ENCODE measurements at regions not wholly inside any gene's neighbourhood (a gene's known extent, or its start where the extent isn't known, plus 50 kb on each side); places are given as distances from the start of the nearest gene placed in this dataset.

- Histone ChIP-seq H3K4me1 (ENCODE audit: control insufficient read depth, insufficient read depth, low read length) (no peaks in the 10 kb centered on the region), H3K27me3 (ENCODE audit: control insufficient read depth, insufficient read depth) (no peaks in the 10 kb centered on the region), H3K4me3 (ENCODE audit: low read length) (no peak overlapping the region), H3K27ac (ENCODE audit: low read length) (no peak overlapping the region), H3K9me3 (ENCODE audit: control insufficient read depth, low read length) (no peaks in the 10 kb centered on the region)
- DNase-seq, result no peak
- intact Hi-C loops (cut with DNase I), result no loop called here
- 91% methylated on average over 1 of the region's 1 CpG for WGBS
- no peak for ATAC-seq
Measured at GRCh38 chr3:87895983-87896382, 162.8 kb downstream of the CGGBP1 start.

- no peak for DNase-seq
- no peaks in the 10 kb centered on the region for H3K4me1 ChIP-seq (ENCODE audit: control insufficient read depth, insufficient read depth, low read length)
- no peak overlapping the region for H3K4me3 ChIP-seq (ENCODE audit: low read length)
- WGBS, result 75% methylated on average over 1 of the region's 1 CpG
- intact Hi-C loops (cut with DNase I), result no loop called here
- H3K9me3 ChIP-seq (ENCODE audit: control insufficient read depth, low read length), result no peaks in the 10 kb centered on the region
- ATAC-seq, result no peak
- H3K27ac ChIP-seq (ENCODE audit: low read length), result no peak overlapping the region
- H3K27me3 ChIP-seq (ENCODE audit: control insufficient read depth, insufficient read depth), result no peaks in the 10 kb centered on the region
Measured at GRCh38 chr3:87873136-87873535, 185.7 kb downstream of the CGGBP1 start.

GRCh38 chr3:87867001-87867400 is 191.8 kb downstream of the CGGBP1 start:
- WGBS, result 29% methylated on average over 2 of the region's 2 CpGs
- Histone ChIP-seq H3K27ac (ENCODE audit: low read length) (no peak overlapping the region), H3K9me3 (ENCODE audit: control insufficient read depth, low read length) (no peaks in the 10 kb centered on the region), H3K4me1 (ENCODE audit: control insufficient read depth, insufficient read depth, low read length) (no peaks in the 10 kb centered on the region), H3K4me3 (ENCODE audit: low read length) (no peak overlapping the region), H3K27me3 (ENCODE audit: control insufficient read depth, insufficient read depth) (no peaks in the 10 kb centered on the region)
- DNase-seq, result no peak
- no peak for ATAC-seq
- intact Hi-C loops (cut with DNase I), result no loop called here

- intact Hi-C loops (cut with DNase I), result no loop called here
- Histone ChIP-seq H3K27me3 (ENCODE audit: control insufficient read depth, insufficient read depth) (no peaks in the 10 kb centered on the region), H3K4me3 (ENCODE audit: low read length) (no peak overlapping the region), H3K4me1 (ENCODE audit: control insufficient read depth, insufficient read depth, low read length) (no peaks in the 10 kb centered on the region), H3K9me3 (ENCODE audit: control insufficient read depth, low read length) (no peaks in the 10 kb centered on the region), H3K27ac (ENCODE audit: low read length) (no peak overlapping the region)
- 56% methylated on average over 1 of the region's 1 CpG for WGBS
- DNase-seq (no peak), ATAC-seq (no peak)
Measured at GRCh38 chr3:87856126-87856525, 202.7 kb downstream of the CGGBP1 start.

- WGBS, result 33% methylated on average over 3 of the region's 3 CpGs
- no peak overlapping the region for H3K4me3 ChIP-seq (ENCODE audit: low read length)
- ATAC-seq (no peak), DNase-seq (no peak)
- H3K27me3 ChIP-seq (ENCODE audit: control insufficient read depth, insufficient read depth), result no peaks in the 10 kb centered on the region
- H3K4me1 ChIP-seq (ENCODE audit: control insufficient read depth, insufficient read depth, low read length), result no peaks in the 10 kb centered on the region
- H3K27ac ChIP-seq (ENCODE audit: low read length), result no peak overlapping the region
- H3K9me3 ChIP-seq (ENCODE audit: control insufficient read depth, low read length), result no peaks in the 10 kb centered on the region
- intact Hi-C loops (cut with DNase I), result no loop called here
Measured at GRCh38 chr3:87855616-87856015, 203.2 kb downstream of the CGGBP1 start.

- H3K4me3 ChIP-seq (ENCODE audit: low read length), result no peak overlapping the region
- no peaks in the 10 kb centered on the region for H3K4me1 ChIP-seq (ENCODE audit: control insufficient read depth, insufficient read depth, low read length)
- intact Hi-C loops (cut with DNase I), result no loop called here
- H3K27ac ChIP-seq (ENCODE audit: low read length), result no peak overlapping the region
- H3K9me3 ChIP-seq (ENCODE audit: control insufficient read depth, low read length), result no peaks in the 10 kb centered on the region
- WGBS, result 50% methylated on average over 1 of the region's 1 CpG
- no peaks in the 10 kb centered on the region for H3K27me3 ChIP-seq (ENCODE audit: control insufficient read depth, insufficient read depth)
- ATAC-seq (no peak), DNase-seq (no peak)
Measured at GRCh38 chr3:87855211-87855610, 203.6 kb downstream of the CGGBP1 start.

- intact Hi-C loops (cut with DNase I), result no loop called here
- Histone ChIP-seq H3K4me3 (ENCODE audit: low read length) (no peak overlapping the region), H3K9me3 (ENCODE audit: control insufficient read depth, low read length) (no peaks in the 10 kb centered on the region), H3K27me3 (ENCODE audit: control insufficient read depth, insufficient read depth) (no peaks in the 10 kb centered on the region), H3K27ac (ENCODE audit: low read length) (no peak overlapping the region), H3K4me1 (ENCODE audit: control insufficient read depth, insufficient read depth, low read length) (no peaks in the 10 kb centered on the region)
- ATAC-seq (no peak), DNase-seq (no peak)
- 60% methylated on average over 2 of the region's 2 CpGs for WGBS
Measured at GRCh38 chr3:87848003-87848402, 210.8 kb downstream of the CGGBP1 start.

- DNase-seq (no peak), ATAC-seq (no peak)
- no peaks in the 10 kb centered on the region for H3K4me1 ChIP-seq (ENCODE audit: control insufficient read depth, insufficient read depth, low read length)
- no peaks in the 10 kb centered on the region for H3K27me3 ChIP-seq (ENCODE audit: control insufficient read depth, insufficient read depth)
- WGBS, result 54% methylated on average over 1 of the region's 1 CpG
- no peaks in the 10 kb centered on the region for H3K9me3 ChIP-seq (ENCODE audit: control insufficient read depth, low read length)
- intact Hi-C loops (cut with DNase I), result no loop called here
- no peak overlapping the region for H3K4me3 ChIP-seq (ENCODE audit: low read length)
- H3K27ac ChIP-seq (ENCODE audit: low read length), result no peak overlapping the region
Measured at GRCh38 chr3:87837076-87837475, 221.7 kb downstream of the CGGBP1 start.

- ATAC-seq, result no peak
- 86% methylated on average over 1 of the region's 1 CpG for whole genome bisulfite sequencing
Measured at GRCh38 chr3:87836026-87836425, 222.8 kb downstream of the CGGBP1 start.

GRCh38 chr3:87835236-87835635 is 223.6 kb downstream of the CGGBP1 start:
- WGBS, result 88% methylated on average over 4 of the region's 4 CpGs
- intact Hi-C loops (cut with DNase I), result no loop called here
- DNase-seq, result no peak
- ATAC-seq, result no peak
- H3K4me3 ChIP-seq (ENCODE audit: low read length), result no peak overlapping the region
- H3K9me3 ChIP-seq (ENCODE audit: control insufficient read depth, low read length), result no peaks in the 10 kb centered on the region
- no peaks in the 10 kb centered on the region for H3K27me3 ChIP-seq (ENCODE audit: control insufficient read depth, insufficient read depth)
- H3K27ac ChIP-seq (ENCODE audit: low read length), result no peak overlapping the region
- H3K4me1 ChIP-seq (ENCODE audit: control insufficient read depth, insufficient read depth, low read length), result no peaks in the 10 kb centered on the region

More at GRCh38 chr3:87836026-87836425, 222.8 kb downstream of the CGGBP1 start:
- H3K27me3 ChIP-seq (ENCODE audit: control insufficient read depth, insufficient read depth), result no peaks in the 10 kb centered on the region
- H3K9me3 ChIP-seq (ENCODE audit: control insufficient read depth, low read length), result no peaks in the 10 kb centered on the region
- H3K27ac ChIP-seq (ENCODE audit: low read length), result no peak overlapping the region
- intact Hi-C loops (cut with DNase I), result no loop called here
- DNase-seq, result no peak
- H3K4me3 ChIP-seq (ENCODE audit: low read length), result no peak overlapping the region
- no peaks in the 10 kb centered on the region for H3K4me1 ChIP-seq (ENCODE audit: control insufficient read depth, insufficient read depth, low read length)

- Histone ChIP-seq H3K27ac (ENCODE audit: low read length) (no peak overlapping the region), H3K27me3 (ENCODE audit: control insufficient read depth, insufficient read depth) (no peaks in the 10 kb centered on the region), H3K4me1 (ENCODE audit: control insufficient read depth, insufficient read depth, low read length) (no peaks in the 10 kb centered on the region), H3K9me3 (ENCODE audit: control insufficient read depth, low read length) (no peaks in the 10 kb centered on the region), H3K4me3 (ENCODE audit: low read length) (no peak overlapping the region)
- intact Hi-C loops (cut with DNase I), result no loop called here
- ATAC-seq (no peak), DNase-seq (no peak)
- 78% methylated on average over 2 of the region's 2 CpGs for WGBS
Measured at GRCh38 chr3:87834327-87834726, 224.5 kb downstream of the CGGBP1 start.

- no peaks in the 10 kb centered on the region for H3K27me3 ChIP-seq (ENCODE audit: control insufficient read depth, insufficient read depth)
Measured at GRCh38 chr3:87833039-87833377, 225.8 kb downstream of the CGGBP1 start.

More at GRCh38 chr3:87833039-87833377, 225.8 kb downstream of the CGGBP1 start:
- intact Hi-C loops (cut with DNase I), result no loop called here
- H3K4me1 ChIP-seq (ENCODE audit: control insufficient read depth, insufficient read depth, low read length), result no peaks in the 10 kb centered on the region
- H3K27ac ChIP-seq (ENCODE audit: low read length), result no peak overlapping the region
- ATAC-seq, result peak; percentile 74 to 78
- no peak overlapping the region for H3K4me3 ChIP-seq (ENCODE audit: low read length)
- no peaks in the 10 kb centered on the region for H3K9me3 ChIP-seq (ENCODE audit: control insufficient read depth, low read length)
- DNase-seq, result no peak
